ENCODE measurements at regions not wholly inside any gene's neighbourhood (a gene's known extent, or its start where the extent isn't known, plus 50 kb on each side); places are given as distances from the start of the nearest gene placed in this dataset.

DNA sequence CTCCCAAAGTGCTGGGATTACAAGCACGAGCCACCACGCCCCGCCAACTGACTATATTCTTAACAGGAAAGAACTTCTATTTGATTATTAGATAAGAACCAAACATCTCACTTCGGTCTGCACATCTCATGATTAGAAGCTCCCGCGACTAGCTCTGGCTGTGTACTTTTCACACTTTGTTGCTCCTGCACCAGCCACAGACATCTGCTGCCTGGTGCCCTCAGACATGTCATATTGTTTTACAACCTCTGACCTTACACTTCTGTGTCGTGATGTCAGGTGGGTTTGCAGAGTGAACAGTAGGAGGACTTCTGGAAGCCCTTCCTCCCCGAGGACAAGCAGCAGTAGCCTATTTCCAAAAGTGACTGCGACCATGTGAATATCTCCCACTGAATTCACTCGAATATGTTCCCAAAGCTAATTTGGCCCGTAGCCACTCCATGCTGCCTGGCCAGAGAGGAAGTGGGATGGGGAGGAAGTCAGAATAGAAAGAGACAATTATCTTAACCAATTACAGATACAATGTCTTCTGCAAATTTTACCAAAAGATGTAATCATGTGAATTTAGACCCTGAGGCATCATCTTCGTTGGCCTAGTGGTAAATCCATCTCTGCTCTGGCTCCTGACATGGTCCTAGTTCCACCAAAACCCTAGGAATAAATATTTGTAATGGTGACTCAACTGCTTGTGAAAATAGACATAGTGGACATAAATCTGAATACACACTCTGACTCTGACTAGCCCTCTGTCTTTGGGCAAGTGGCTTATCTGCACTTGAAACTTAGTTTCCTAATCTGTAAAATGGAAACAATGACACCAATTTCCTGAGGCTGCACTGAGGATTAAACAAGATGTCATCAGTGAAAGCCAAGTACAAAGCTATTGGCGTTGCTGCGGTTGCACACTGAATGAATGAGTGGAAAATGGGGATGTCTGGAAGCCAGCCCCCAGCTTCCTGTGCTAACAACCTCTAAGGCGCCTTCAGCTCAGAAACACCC, 406.1 kb downstream of the LRATD1 start:
- no peaks in the 10 kb centered on the region for H3K36me3 ChIP-seq (ENCODE audit: control insufficient read depth, insufficient read depth, low read length)
- no peak for DNase-seq (ENCODE audit: low read depth, low spot score)
- intact Hi-C loops (cut with micrococcal nuclease; ENCODE audit: unreplicated experiment), result no loop called here
- POLR2A ChIA-PET, result no interaction called here
- no peaks in the 10 kb centered on the region for H3K9me3 ChIP-seq (ENCODE audit: control insufficient read depth, insufficient read depth, low read depth, low read length)
- H3K27ac ChIP-seq (ENCODE audit: low read length), result no peak overlapping the region
- CTCF ChIA-PET, result no interaction called here
- in situ Hi-C loops (cut with HindIII; ENCODE audit: low pct_unique_long_range_greater_than_20kb, low sequenced_read_pairs), result no loop called here
- no peaks in the 10 kb centered on the region for H3K27me3 ChIP-seq (ENCODE audit: control insufficient read depth, insufficient read depth, low read length)
- BruUV-seq (replicated peaks), result no TSS peak
- no peak overlapping the region for H3K4me3 ChIP-seq (ENCODE audit: low read depth in 2 of 2, low read length in 2 of 2)
- TF ChIP-seq, protein P1, sequence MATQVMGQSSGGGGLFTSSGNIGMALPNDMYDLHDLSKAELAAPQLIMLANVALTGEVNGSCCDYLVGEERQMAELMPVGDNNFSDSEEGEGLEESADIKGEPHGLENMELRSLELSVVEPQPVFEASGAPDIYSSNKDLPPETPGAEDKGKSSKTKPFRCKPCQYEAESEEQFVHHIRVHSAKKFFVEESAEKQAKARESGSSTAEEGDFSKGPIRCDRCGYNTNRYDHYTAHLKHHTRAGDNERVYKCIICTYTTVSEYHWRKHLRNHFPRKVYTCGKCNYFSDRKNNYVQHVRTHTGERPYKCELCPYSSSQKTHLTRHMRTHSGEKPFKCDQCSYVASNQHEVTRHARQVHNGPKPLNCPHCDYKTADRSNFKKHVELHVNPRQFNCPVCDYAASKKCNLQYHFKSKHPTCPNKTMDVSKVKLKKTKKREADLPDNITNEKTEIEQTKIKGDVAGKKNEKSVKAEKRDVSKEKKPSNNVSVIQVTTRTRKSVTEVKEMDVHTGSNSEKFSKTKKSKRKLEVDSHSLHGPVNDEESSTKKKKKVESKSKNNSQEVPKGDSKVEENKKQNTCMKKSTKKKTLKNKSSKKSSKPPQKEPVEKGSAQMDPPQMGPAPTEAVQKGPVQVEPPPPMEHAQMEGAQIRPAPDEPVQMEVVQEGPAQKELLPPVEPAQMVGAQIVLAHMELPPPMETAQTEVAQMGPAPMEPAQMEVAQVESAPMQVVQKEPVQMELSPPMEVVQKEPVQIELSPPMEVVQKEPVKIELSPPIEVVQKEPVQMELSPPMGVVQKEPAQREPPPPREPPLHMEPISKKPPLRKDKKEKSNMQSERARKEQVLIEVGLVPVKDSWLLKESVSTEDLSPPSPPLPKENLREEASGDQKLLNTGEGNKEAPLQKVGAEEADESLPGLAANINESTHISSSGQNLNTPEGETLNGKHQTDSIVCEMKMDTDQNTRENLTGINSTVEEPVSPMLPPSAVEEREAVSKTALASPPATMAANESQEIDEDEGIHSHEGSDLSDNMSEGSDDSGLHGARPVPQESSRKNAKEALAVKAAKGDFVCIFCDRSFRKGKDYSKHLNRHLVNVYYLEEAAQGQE (IDR thresholded peaks at IDR 0.05; ENCODE audit: insufficient read depth in 1 of 2, low read depth in 2 of 2, low read length in 1 of 2), result no peak
- no peak for TF ChIP-seq POLR2AphosphoS5 (IDR thresholded peaks at IDR 0.05; ENCODE audit: low read depth, low read length)
- TF ChIP-seq, protein P2, sequence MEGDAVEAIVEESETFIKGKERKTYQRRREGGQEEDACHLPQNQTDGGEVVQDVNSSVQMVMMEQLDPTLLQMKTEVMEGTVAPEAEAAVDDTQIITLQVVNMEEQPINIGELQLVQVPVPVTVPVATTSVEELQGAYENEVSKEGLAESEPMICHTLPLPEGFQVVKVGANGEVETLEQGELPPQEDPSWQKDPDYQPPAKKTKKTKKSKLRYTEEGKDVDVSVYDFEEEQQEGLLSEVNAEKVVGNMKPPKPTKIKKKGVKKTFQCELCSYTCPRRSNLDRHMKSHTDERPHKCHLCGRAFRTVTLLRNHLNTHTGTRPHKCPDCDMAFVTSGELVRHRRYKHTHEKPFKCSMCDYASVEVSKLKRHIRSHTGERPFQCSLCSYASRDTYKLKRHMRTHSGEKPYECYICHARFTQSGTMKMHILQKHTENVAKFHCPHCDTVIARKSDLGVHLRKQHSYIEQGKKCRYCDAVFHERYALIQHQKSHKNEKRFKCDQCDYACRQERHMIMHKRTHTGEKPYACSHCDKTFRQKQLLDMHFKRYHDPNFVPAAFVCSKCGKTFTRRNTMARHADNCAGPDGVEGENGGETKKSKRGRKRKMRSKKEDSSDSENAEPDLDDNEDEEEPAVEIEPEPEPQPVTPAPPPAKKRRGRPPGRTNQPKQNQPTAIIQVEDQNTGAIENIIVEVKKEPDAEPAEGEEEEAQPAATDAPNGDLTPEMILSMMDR (IDR thresholded peaks at IDR 0.05), result no peak
- no peak for TF ChIP-seq TCF7L2 (IDR thresholded peaks at IDR 0.05; ENCODE audit: low read depth, low read length)
- no peak for TF ChIP-seq SIN3A (IDR thresholded peaks at IDR 0.05; ENCODE audit: borderline replicate concordance, insufficient read depth, low read depth, low read length)
- no peaks in the 10 kb centered on the region for H3K4me1 ChIP-seq (ENCODE audit: control insufficient read depth, insufficient read depth, low read length)
- ATAC-seq, result peak; percentile 56; the same call in 1 of the 2 replicates

DNA sequence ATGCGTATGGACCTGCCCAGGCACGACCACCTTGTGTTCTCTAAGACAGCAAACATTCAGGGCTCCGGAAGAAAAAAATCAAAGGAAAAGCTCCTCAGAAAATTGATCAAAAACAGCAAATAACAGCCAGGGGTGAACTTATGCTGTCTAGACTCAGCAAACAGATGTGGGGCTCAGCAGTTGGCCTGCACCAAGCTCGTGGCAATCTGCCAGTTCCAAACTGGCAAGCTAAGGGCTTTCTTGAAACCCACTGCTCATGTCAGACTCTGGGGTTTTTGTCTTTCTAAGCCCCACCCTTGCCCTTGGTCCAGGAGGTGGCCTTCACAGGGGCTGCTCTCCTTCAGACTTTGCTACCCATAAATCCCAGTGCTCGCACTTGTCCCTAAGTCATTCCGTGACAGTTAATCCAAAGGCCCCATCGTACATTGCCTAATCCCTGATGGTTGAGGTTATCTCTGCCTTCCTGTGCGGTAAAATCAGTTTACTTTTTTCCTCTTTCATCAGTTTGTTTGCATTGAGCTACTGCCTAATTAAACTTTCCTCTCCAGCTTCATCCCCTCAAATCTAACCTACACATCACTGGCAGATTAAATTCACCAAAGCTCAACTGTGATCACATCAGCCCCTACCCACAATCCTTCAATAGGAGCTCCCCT, 408.0 kb downstream of the LRATD1 start:
- in situ Hi-C loops (cut with HindIII; ENCODE audit: low pct_unique_long_range_greater_than_20kb, low sequenced_read_pairs) (no loop called here), intact Hi-C loops (cut with micrococcal nuclease; ENCODE audit: unreplicated experiment) (no loop called here)
- POLR2A ChIA-PET, result no interaction called here
- Histone ChIP-seq H3K36me3 (ENCODE audit: control insufficient read depth, insufficient read depth, low read length) (no peaks in the 10 kb centered on the region), H3K27me3 (ENCODE audit: control insufficient read depth, insufficient read depth, low read length) (no peaks in the 10 kb centered on the region), H3K4me1 (ENCODE audit: control insufficient read depth, insufficient read depth, low read length) (no peaks in the 10 kb centered on the region), H3K27ac (ENCODE audit: low read length) (no peak overlapping the region), H3K9me3 (ENCODE audit: control insufficient read depth, insufficient read depth, low read depth, low read length) (no peaks in the 10 kb centered on the region), H3K4me3 (ENCODE audit: low read depth in 2 of 2, low read length in 2 of 2) (no peak overlapping the region)
- ATAC-seq (no peak), DNase-seq (ENCODE audit: low read depth, low spot score) (no peak)
- CTCF ChIA-PET, result no interaction called here
- BruUV-seq (replicated peaks), result no TSS peak
- TF ChIP-seq, protein P2 (IDR thresholded peaks at IDR 0.05), result no peak
- TF ChIP-seq, protein P1 (IDR thresholded peaks at IDR 0.05; ENCODE audit: insufficient read depth in 1 of 2, low read depth in 2 of 2, low read length in 1 of 2), result no peak
- no peak for TF ChIP-seq SIN3A (IDR thresholded peaks at IDR 0.05; ENCODE audit: borderline replicate concordance, insufficient read depth, low read depth, low read length)
- TF ChIP-seq TCF7L2 (IDR thresholded peaks at IDR 0.05; ENCODE audit: low read depth, low read length), result no peak
- no peak for TF ChIP-seq POLR2AphosphoS5 (IDR thresholded peaks at IDR 0.05; ENCODE audit: low read depth, low read length)

Measured in Panc1 (cell line).